Ovary (tissue), 7 donors: ENCODE measurements at regions not wholly inside any gene's neighbourhood (a gene's known extent, or its start where the extent isn't known, plus 50 kb on each side); places are given as distances from the start of the nearest gene placed in this dataset.

ENCODE experiments used
- DNase-seq, 5 donors: peaks; one replicate each; pipeline ENCODE4 v3.0.0-alpha.2; 2019 to 2020
- H3K27ac ChIP-seq, 2 donors: fragments of 200-600 bp; one replicate each; pipeline versions ENCODE4 v1.5.1 to v1.8.0; 2019 to 2022
- H3K27me3 ChIP-seq: fragments of 200-600 bp; one replicate; pipeline ENCODE4 v1.8.0; 2022
- H3K36me3 ChIP-seq: fragments of 200-600 bp; sonication (generic); one replicate; pipeline ENCODE4 v1.5.1; 2019
- H3K4me1 ChIP-seq: one replicate; pipeline ENCODE4 v1.8.1; 2013; ENCODE audit warnings: mild to moderate bottlenecking, moderate library complexity; ENCODE audit not compliant: insufficient read depth
- H3K4me3 ChIP-seq: fragments of 200-600 bp; sonication (generic); one replicate; pipeline ENCODE4 v1.5.1; 2017
- H3K9me3 ChIP-seq, 2 donors: fragments of 200-600 bp in 1 of 2; sonication (generic) in 1 of 2; one replicate each; pipeline versions ENCODE4 v1.5.1 to v1.8.1; 2013 to 2019; ENCODE audit warnings: mild to moderate bottlenecking in 1 of 2, moderate library complexity in 1 of 2
- EP300 ChIP-seq: sonication (generic); formaldehyde crosslinking; IDR thresholded peaks from one replicate; pipeline ENCODE4 v1.6.1; 2017; ENCODE audit warnings: antibody characterized with exemption
- POLR2A ChIP-seq: fragments of 450-650 bp; IDR thresholded peaks from one replicate; pipeline ENCODE4 v1.6.1; 2017; ENCODE audit warnings: antibody characterized with exemption, mild to moderate bottlenecking, moderate library complexity
- WGBS, 3 donors: extraction: QIAGEN DNeasy Blood & Tissue Kit in 1 of 3; methylation state at CpG; one replicate each; pipeline versions ENCODE4 v1.1.5 to v1.1.7; 2013 to 2017; 5-methylcytosine and 5-hydroxymethylcytosine counted together
- intact Hi-C, 4 donors: fragments of 100-400 bp; cut with DNase I; formaldehyde crosslinking; loops; one replicate each; pipeline versions ENCODE4 v1.11.0 to v1.15.1; 2022 to 2023
- TF ChIP-seq, protein P1 (sequence below), 3 donors: fragments of 450-650 bp in 2 of 3; fragments of 200-600 bp in 1 of 3; IDR thresholded peaks; one replicate each; pipeline versions ENCODE4 v1.5.1 to v1.8.0; 2016 to 2022; ENCODE audit warnings: antibody characterized with exemption in 3 of 3, mild to moderate bottlenecking in 1 of 3
- donor health status: DM: no; HTN: no; CAD: no; lungs with moderate emphysema.
- donor health status: DM: no; HTN: no; CAD: no.
- donor health status: Bipolar disorder and iron deficiency.
- donor health status: DM: no; HTN: no; CAD: no.
- donor health status: DM: yes; HTN: yes; CAD: no.

DNA sequence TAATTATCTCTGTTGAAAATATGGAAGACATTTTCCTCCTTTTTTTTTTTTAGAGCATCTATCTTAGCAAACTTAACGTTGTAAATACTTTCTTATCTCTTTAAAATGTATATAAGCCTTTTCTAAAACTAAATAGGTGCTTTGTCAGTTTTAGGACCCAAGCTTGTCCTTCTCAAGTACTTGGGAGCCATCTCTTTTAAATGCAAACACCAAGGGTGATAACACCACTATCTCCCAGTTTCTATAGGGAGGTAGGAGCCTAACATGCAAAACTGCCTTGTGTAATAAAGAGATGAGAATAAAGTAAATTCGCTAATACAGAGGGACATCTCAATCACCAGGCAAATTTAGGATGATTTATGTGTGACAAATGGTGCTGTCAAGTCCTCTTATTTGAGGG lies 157.0 kb upstream of the FAM83B start:
- Histone ChIP-seq H3K27ac (no peak overlapping the region), H3K36me3 (no peaks in the 10 kb centered on the region), H3K27me3 (no peaks in the 10 kb centered on the region), H3K4me1 (no peaks in the 10 kb centered on the region), H3K9me3 (no peaks in the 10 kb centered on the region), H3K4me3 (no peak overlapping the region)
- TF ChIP-seq EP300 (no peak), POLR2A (no peak)
- TF ChIP-seq, protein P1, sequence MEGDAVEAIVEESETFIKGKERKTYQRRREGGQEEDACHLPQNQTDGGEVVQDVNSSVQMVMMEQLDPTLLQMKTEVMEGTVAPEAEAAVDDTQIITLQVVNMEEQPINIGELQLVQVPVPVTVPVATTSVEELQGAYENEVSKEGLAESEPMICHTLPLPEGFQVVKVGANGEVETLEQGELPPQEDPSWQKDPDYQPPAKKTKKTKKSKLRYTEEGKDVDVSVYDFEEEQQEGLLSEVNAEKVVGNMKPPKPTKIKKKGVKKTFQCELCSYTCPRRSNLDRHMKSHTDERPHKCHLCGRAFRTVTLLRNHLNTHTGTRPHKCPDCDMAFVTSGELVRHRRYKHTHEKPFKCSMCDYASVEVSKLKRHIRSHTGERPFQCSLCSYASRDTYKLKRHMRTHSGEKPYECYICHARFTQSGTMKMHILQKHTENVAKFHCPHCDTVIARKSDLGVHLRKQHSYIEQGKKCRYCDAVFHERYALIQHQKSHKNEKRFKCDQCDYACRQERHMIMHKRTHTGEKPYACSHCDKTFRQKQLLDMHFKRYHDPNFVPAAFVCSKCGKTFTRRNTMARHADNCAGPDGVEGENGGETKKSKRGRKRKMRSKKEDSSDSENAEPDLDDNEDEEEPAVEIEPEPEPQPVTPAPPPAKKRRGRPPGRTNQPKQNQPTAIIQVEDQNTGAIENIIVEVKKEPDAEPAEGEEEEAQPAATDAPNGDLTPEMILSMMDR (IDR thresholded peaks at IDR 0.05) = no peak
- no peak for DNase-seq
- intact Hi-C loops = no loop called here
- 33 to 48% (median 48%) methylated on average over 2 of the region's 2 CpGs for whole genome bisulfite sequencing, 3 donors

DNA sequence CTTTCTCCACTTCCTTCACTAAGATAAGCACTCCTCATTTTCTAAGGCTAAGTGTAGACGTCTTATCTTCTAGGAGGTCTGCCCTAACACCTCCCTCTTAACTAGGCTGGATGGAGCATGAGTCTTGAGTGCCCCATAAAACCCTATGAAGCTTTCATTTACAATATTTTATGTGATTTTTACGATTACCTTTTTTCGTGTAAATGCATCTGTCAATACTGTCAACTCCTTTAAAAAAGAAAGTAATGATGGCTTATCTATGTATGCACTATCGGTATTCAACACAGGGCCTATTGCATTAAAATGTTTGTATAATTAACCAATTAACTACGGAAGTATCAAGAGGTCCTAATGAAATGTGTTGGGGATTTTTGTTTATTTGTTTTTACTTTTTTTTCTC lies 156.0 kb upstream of the FAM83B start:
- H3K36me3 ChIP-seq = no peaks in the 10 kb centered on the region
- TF ChIP-seq POLR2A (no peak), EP300 (no peak)
- TF ChIP-seq, protein P1 (IDR thresholded peaks at IDR 0.05) = no peak
- no peaks in the 10 kb centered on the region for H3K27me3 ChIP-seq
- H3K9me3 ChIP-seq = no peaks in the 10 kb centered on the region
- no peak for DNase-seq
- H3K4me3 ChIP-seq = no peak overlapping the region
- no peaks in the 10 kb centered on the region for H3K4me1 ChIP-seq
- no peak overlapping the region for H3K27ac ChIP-seq
- 49 to 58% (median 51%) methylated on average over 5 of the region's 5 CpGs for WGBS, 3 donors
- intact Hi-C loops = no loop called here

DNA sequence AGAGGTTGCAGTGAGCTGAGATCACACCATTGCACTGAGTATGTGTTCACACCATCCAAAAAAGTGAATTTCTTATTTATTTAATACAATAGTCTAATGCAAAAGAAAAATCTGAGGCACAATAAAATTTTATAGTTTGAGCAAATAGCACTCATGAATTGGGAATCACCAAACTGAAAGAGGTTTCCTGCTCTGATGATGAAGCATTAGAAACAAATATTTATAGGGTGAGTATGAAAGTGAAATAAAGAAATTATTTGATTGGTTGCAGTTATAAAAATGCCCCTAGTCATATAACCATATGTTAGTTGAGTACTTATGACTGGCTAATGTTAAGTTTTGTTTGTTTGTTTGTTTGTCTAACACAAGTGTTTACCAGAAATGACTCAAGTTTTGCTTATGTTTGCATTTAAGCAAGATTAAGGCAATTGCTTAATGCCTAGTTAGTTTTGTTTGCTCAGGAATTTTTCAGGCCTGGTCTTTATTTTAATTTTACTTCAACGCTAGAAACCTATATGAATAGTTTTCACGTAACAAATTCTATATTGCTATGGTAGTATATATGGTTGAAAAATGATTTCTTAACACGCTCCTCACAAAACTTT lies 151.5 kb upstream of the FAM83B start:
- no peaks in the 10 kb centered on the region for H3K27me3 ChIP-seq
- DNase-seq = no peak
- H3K9me3 ChIP-seq = no peaks in the 10 kb centered on the region
- WGBS, 3 donors = 91 to 97% (median 92%) methylated on average over 3 of the region's 3 CpGs
- no peak overlapping the region for H3K27ac ChIP-seq
- H3K36me3 ChIP-seq = no peaks in the 10 kb centered on the region
- no peak for TF ChIP-seq EP300
- TF ChIP-seq, protein P1 (IDR thresholded peaks at IDR 0.05) = no peak
- TF ChIP-seq POLR2A = no peak
- H3K4me3 ChIP-seq = no peak overlapping the region
- no peaks in the 10 kb centered on the region for H3K4me1 ChIP-seq
- intact Hi-C loops = no loop called here

DNA sequence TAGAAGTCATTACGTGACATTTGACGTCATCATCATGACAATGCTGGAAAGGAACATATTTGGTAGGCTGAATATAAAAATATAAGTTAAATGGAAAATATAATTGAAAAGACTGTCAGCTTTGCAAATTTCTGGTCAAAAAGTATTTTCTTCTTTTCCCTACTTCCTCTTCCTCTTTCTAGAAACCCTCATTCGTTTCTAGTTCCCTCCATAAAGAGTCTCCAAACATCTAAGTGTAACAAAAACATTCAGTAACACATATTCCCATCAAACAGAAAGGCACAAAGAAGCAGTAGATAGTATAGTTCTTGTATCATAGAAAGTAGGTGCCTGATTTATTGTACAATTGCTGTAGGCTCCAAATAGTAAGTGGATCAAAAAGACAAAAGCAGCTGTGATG lies 150.8 kb upstream of the FAM83B start:
- Histone ChIP-seq H3K27me3 (no peaks in the 10 kb centered on the region), H3K9me3 (no peaks in the 10 kb centered on the region), H3K36me3 (no peaks in the 10 kb centered on the region), H3K4me3 (no peak overlapping the region), H3K4me1 (no peaks in the 10 kb centered on the region), H3K27ac (no peak overlapping the region)
- 71 to 75% (median 72%) methylated on average over 3 of the region's 3 CpGs for WGBS, 3 donors
- no peak for DNase-seq
- TF ChIP-seq EP300 (no peak), POLR2A (no peak)
- TF ChIP-seq, protein P1 (IDR thresholded peaks at IDR 0.05) = no peak
- intact Hi-C loops = no loop called here
